Endothelial cell of umbilical vein (primary cell): ENCODE measurements at regions not wholly inside any gene's neighbourhood (a gene's known extent, or its start where the extent isn't known, plus 50 kb on each side); places are given as distances from the start of the nearest gene placed in this dataset.

Experiments
- BruUV-seq: library from RNA; stranded (reverse); fragments of 400-500 nt; replicated peaks from 2 replicates; lab custom pipeline; 2021; lab: Mats Ljungman, UMichigan
- CTCF ChIA-PET: fragments of 300-600, 350-600 bp; sonication (Branson Sonifier 250); formaldehyde crosslinking; loops from one replicate; lab custom pipeline; 2021; ENCODE audit warnings: antibody characterized with exemption, inconsistent platforms; lab: Charles Lee
- POLR2A ChIA-PET: fragments of 300-600, 350-600 bp; sonication (Branson Sonifier 250); formaldehyde crosslinking; loops from one replicate; lab custom pipeline; 2021; ENCODE audit warnings: antibody characterized with exemption, inconsistent platforms; lab: Charles Lee
- DNase-seq: peaks from one replicate; pipeline ENCODE4 v3.0.0-alpha.2; 2011; ENCODE audit warnings: low read depth, low spot score
- FAIRE-seq: peaks from 2 replicates; lab custom pipeline; 2011; peaks lifted over from hg19 to GRCh38; lab: Jason Lieb, UNC
- H2AFZ ChIP-seq: 2 replicates; pipeline ENCODE4 v1.6.0; 2012; ENCODE audit warnings: low read depth, low read length, control low read depth, inconsistent platforms
- H3K27ac ChIP-seq: 2 replicates; pipeline ENCODE4 v1.5.1; 2011; ENCODE audit warnings: low read depth, mild to moderate bottlenecking, control low read depth, low read length, moderate library complexity; ENCODE audit not compliant: insufficient read depth
- H3K27me3 ChIP-seq, 2 experiments: 2 replicates each; pipeline versions ENCODE4 v1.6.0 to v1.6.1; 2011; ENCODE audit warnings: low read length in 2 of 2, mixed read lengths in 1 of 2; ENCODE audit not compliant: control insufficient read depth in 2 of 2, insufficient read depth in 2 of 2
- H3K36me3 ChIP-seq, 2 experiments: 2 replicates in 1 of 2; 3 replicates in 1 of 2; pipeline ENCODE4 v1.5.1; 2011; ENCODE audit warnings: low read length in 2 of 2, mild to moderate bottlenecking in 1 of 2, moderate library complexity in 1 of 2; ENCODE audit not compliant: control insufficient read depth in 2 of 2, insufficient read depth in 2 of 2; ENCODE audit errors: extremely low read depth in 1 of 2
- H3K4me1 ChIP-seq: 3 replicates; pipeline ENCODE4 v1.5.1; 2011; ENCODE audit warnings: mild to moderate bottlenecking, low read length; ENCODE audit not compliant: control insufficient read depth, insufficient read depth; ENCODE audit errors: extremely low read depth
- H3K4me2 ChIP-seq: 2 replicates; pipeline ENCODE4 v1.6.1; 2011; ENCODE audit warnings: low read length, control low read depth, mixed read lengths; ENCODE audit not compliant: insufficient read depth
- H3K4me3 ChIP-seq, 3 experiments: fragments of 200-600 bp in 1 of 3; sonication (generic), shearing (Covaris generic) in 1 of 3; replicated peaks in 1 of 3; 2 replicates each; pipeline ENCODE4 v1.5.1; 2011 to 2016; ENCODE audit warnings: control low read depth in 3 of 3, low read length in 3 of 3, mild to moderate bottlenecking in 2 of 3, inconsistent platforms in 1 of 3, low read depth in 1 of 3, moderate library complexity in 1 of 3; ENCODE audit not compliant: insufficient read depth in 1 of 3
- H3K79me2 ChIP-seq: 2 replicates; pipeline ENCODE4 v1.6.0; 2012; ENCODE audit warnings: low read length, inconsistent platforms; ENCODE audit not compliant: control insufficient read depth, insufficient read depth
- H3K9ac ChIP-seq: replicated peaks from 2 replicates; pipeline ENCODE3; 2011; ENCODE audit warnings: low read length, control low read depth; ENCODE audit not compliant: insufficient read depth; ENCODE audit errors: extremely low read depth
- H3K9me1 ChIP-seq: replicated peaks from 3 replicates; pipeline ENCODE4 v1.6.0; 2011; ENCODE audit warnings: mild to moderate bottlenecking, low read length; ENCODE audit not compliant: control insufficient read depth, insufficient read depth; ENCODE audit errors: extremely low read depth
- H3K9me3 ChIP-seq: replicated peaks from 2 replicates; pipeline ENCODE4 v1.5.1; 2012; ENCODE audit warnings: low read length, inconsistent platforms; ENCODE audit not compliant: control insufficient read depth, insufficient read depth
- H4K20me1 ChIP-seq: replicated peaks from 2 replicates; pipeline ENCODE3; 2011; ENCODE audit warnings: mild to moderate bottlenecking, low read length; ENCODE audit not compliant: control insufficient read depth, insufficient read depth; ENCODE audit errors: extremely low read depth
- CTCF ChIP-seq, 2 donors: IDR thresholded peaks; 1 replicate in 1 of 2; 2 replicates in 1 of 2; pipeline ENCODE4 v1.5.1; 2011; ENCODE audit warnings: low read length in 2 of 2, mild to moderate bottlenecking in 2 of 2, moderate library complexity in 2 of 2, control low read depth in 1 of 2, inconsistent platforms in 1 of 2, low read depth in 1 of 2; ENCODE audit not compliant: insufficient read depth in 1 of 2; ENCODE audit errors: extremely low read depth in 1 of 2
- EZH2 ChIP-seq: IDR thresholded peaks from 2 replicates; pipeline ENCODE4 v1.6.1; 2012; ENCODE audit warnings: borderline replicate concordance, low read depth, mild to moderate bottlenecking, moderate library complexity, low read length, inconsistent platforms; ENCODE audit not compliant: severe bottlenecking
- FOS ChIP-seq: IDR thresholded peaks from 2 replicates; pipeline ENCODE4 v1.6.1; 2011; ENCODE audit warnings: mild to moderate bottlenecking, low read length, moderate library complexity, borderline replicate concordance; ENCODE audit not compliant: insufficient read depth
- GATA2 ChIP-seq: IDR thresholded peaks from 2 replicates; pipeline ENCODE4 v1.7.0; 2011; ENCODE audit warnings: low read depth, mild to moderate bottlenecking, moderate library complexity, mixed read lengths, low read length; ENCODE audit not compliant: insufficient read length, insufficient read depth
- JUN ChIP-seq: IDR thresholded peaks from 2 replicates; pipeline ENCODE4 v1.6.1; 2011; ENCODE audit warnings: borderline replicate concordance, low read depth; ENCODE audit not compliant: insufficient read length, insufficient read depth
- MAX ChIP-seq: IDR thresholded peaks from 2 replicates; pipeline ENCODE4 v1.6.1; 2011; ENCODE audit not compliant: insufficient read depth, insufficient read length
- MYC ChIP-seq: IDR thresholded peaks from one replicate; pipeline ENCODE4 v1.6.1; 2011; ENCODE audit warnings: mild to moderate bottlenecking, low read depth, low read length
- POLR2A ChIP-seq: IDR thresholded peaks from 2 replicates; pipeline ENCODE4 v1.6.1; 2012; ENCODE audit warnings: low read depth, mild to moderate bottlenecking, control low read depth, low read length
- POLR2AphosphoS5 ChIP-seq: IDR thresholded peaks from 2 replicates; pipeline ENCODE4 v1.6.1; 2012; ENCODE audit warnings: low read depth, mild to moderate bottlenecking, control low read depth, low read length, moderate library complexity; ENCODE audit not compliant: insufficient read depth
- dilution Hi-C: fragments of 300-500 bp; cut with MboI; formaldehyde crosslinking; loops from one replicate; pipeline ENCODE4 v1.15.0; 2019; ENCODE audit warnings: low sequenced_read_pairs; ENCODE audit not compliant: extremely low pct_ligation_motif_present
- intact Hi-C: fragments of 100-400 bp; cut with micrococcal nuclease; formaldehyde crosslinking; loops from one replicate; pipeline ENCODE4 v1.10.0; 2022

GRCh38 chr2:181164699-181165098, 184.3 kb downstream of the UBE2E3 start:
- H3K27me3 ChIP-seq, result no peaks in the 10 kb centered on the region
- no peak overlapping the region for H2AFZ ChIP-seq
- intact Hi-C loops, result loop anchor here (10.0 kb wide), 1 partner anchor 230 kb away; no protein-coding TSS in a partner anchor
- no peak overlapping the region for H3K27ac ChIP-seq
- FAIRE-seq, result no peak
- ChIA-PET POLR2A (no interaction called here), CTCF (no interaction called here)
- no peak for TF ChIP-seq JUN
- no peak for TF ChIP-seq FOS
- TF ChIP-seq CTCF (IDR thresholded peaks at IDR 0.05; ENCODE audit: extremely low read depth in 1 of 2, insufficient read depth in 1 of 2, low read depth in 1 of 2, low read length in 2 of 2), result no peak
- TF ChIP-seq MYC, result no peak
- TF ChIP-seq MAX, result no peak
- TF ChIP-seq GATA2, result no peak
- TF ChIP-seq POLR2AphosphoS5, result no peak
- TF ChIP-seq EZH2, result no peak
- no peak for TF ChIP-seq POLR2A
- dilution Hi-C loops, result no loop called here
- H3K4me3 ChIP-seq, result no peak overlapping the region
- no peaks in the 10 kb centered on the region for H3K4me1 ChIP-seq
- DNase-seq, result no peak
- no peaks in the 10 kb centered on the region for H3K79me2 ChIP-seq
- H3K36me3 ChIP-seq, result no peaks in the 10 kb centered on the region
- no peak overlapping the region for H3K9ac ChIP-seq
- no peaks in the 10 kb centered on the region for H3K9me3 ChIP-seq
- no TSS peak for BruUV-seq
- H3K4me2 ChIP-seq, result no peak overlapping the region
- no peaks in the 10 kb centered on the region for H3K9me1 ChIP-seq
- H4K20me1 ChIP-seq, result no peaks in the 10 kb centered on the region
